PC-3 (cell line): ENCODE measurements at regions not wholly inside any gene's neighbourhood (a gene's known extent, or its start where the extent isn't known, plus 50 kb on each side); places are given as distances from the start of the nearest gene placed in this dataset.

ENCODE experiments used
- ATAC-seq: fragments of 200-7000 bp; cut with Tn5 transposase; 2 replicates; pipeline ENCODE4 v1.9.1; 2020; ENCODE audit warnings: mild to moderate bottlenecking, moderate library complexity
- BruUV-seq: library from RNA; stranded (reverse); fragments of 400-500 nt; replicated peaks from 2 replicates; lab custom pipeline; 2021; lab: Mats Ljungman, UMichigan
- CTCF ChIA-PET: fragments of 300-600 bp; sonication (Branson Sonifier 250); formaldehyde crosslinking; loops from one replicate; lab custom pipeline; 2022; ENCODE audit warnings: antibody characterized with exemption; lab: Charles Lee
- POLR2A ChIA-PET: fragments of 300-600 bp; sonication (Branson Sonifier 250); formaldehyde crosslinking; loops from one replicate; lab custom pipeline; 2022; ENCODE audit warnings: antibody characterized with exemption; ENCODE audit not compliant: unreplicated experiment; lab: Charles Lee
- DNase-seq: peaks from one replicate; pipeline ENCODE4 v3.0.0-alpha.2; 2015
- H2AFZ ChIP-seq: fragments of 300-600 bp; sonication (generic); 2 replicates; pipeline ENCODE4 v1.6.0; 2016; ENCODE audit warnings: antibody characterized with exemption, low read length
- H3F3A ChIP-seq: fragments of 300-600 bp; sonication (generic); one replicate; pipeline ENCODE4 v1.6.0; 2017; ENCODE audit warnings: antibody characterized with exemption, low read length, control low read depth, mild to moderate bottlenecking; ENCODE audit not compliant: unreplicated experiment
- H3K27ac ChIP-seq: fragments of 300-600 bp; sonication (generic); 2 replicates; pipeline ENCODE4 v1.5.1; 2016; ENCODE audit warnings: mild to moderate bottlenecking, low read length
- H3K27me3 ChIP-seq: fragments of 300-600 bp; sonication (generic); 2 replicates; pipeline ENCODE4 v1.6.1; 2016; ENCODE audit warnings: low read length, mixed read lengths
- H3K36me3 ChIP-seq: fragments of 300-600 bp; sonication (generic); 2 replicates; pipeline ENCODE4 v1.6.1; 2016; ENCODE audit warnings: low read depth, mixed run types, low read length, mixed read lengths
- H3K4me1 ChIP-seq: fragments of 300-600 bp; sonication (generic); 2 replicates; pipeline ENCODE4 v1.5.1; 2016; ENCODE audit warnings: low read length; ENCODE audit not compliant: insufficient read depth
- H3K4me2 ChIP-seq: fragments of 300-600 bp; sonication (generic); 2 replicates; pipeline ENCODE4 v1.6.0; 2016; ENCODE audit warnings: low read length
- H3K4me3 ChIP-seq: fragments of 300-600 bp; sonication (generic); 2 replicates; pipeline ENCODE4 v1.5.1; 2016; ENCODE audit warnings: mild to moderate bottlenecking, low read length, mixed read lengths
- H3K79me2 ChIP-seq: fragments of 300-600 bp; sonication (generic); 2 replicates; pipeline ENCODE4 v1.6.1; 2017; ENCODE audit warnings: low read length, mixed read lengths
- H3K9ac ChIP-seq: fragments of 300-600 bp; sonication (generic); 2 replicates; pipeline ENCODE4 v1.6.0; 2016; ENCODE audit warnings: mild to moderate bottlenecking, low read length
- H3K9me2 ChIP-seq: fragments of 300-600 bp; sonication (generic); replicated peaks from 2 replicates; pipeline ENCODE4 v1.6.1; 2016; ENCODE audit warnings: mixed run types, low read length, mixed read lengths
- H3K9me3 ChIP-seq: fragments of 300-600 bp; sonication (generic); 2 replicates; pipeline ENCODE4 v1.6.1; 2016; ENCODE audit warnings: low read length, mixed read lengths
- H4K20me1 ChIP-seq: fragments of 300-600 bp; sonication (generic); 2 replicates; pipeline ENCODE4 v1.6.1; 2016; ENCODE audit warnings: low read length, mixed read lengths
- CTCF ChIP-seq: fragments of 300-600 bp; sonication (generic); conservative IDR thresholded peaks from 2 replicates; pipeline ENCODE4 v1.5.1; 2017; ENCODE audit warnings: antibody characterized with exemption, low read depth, mild to moderate bottlenecking, low read length
- EZH2 ChIP-seq: fragments of 300-600 bp; sonication (generic); IDR thresholded peaks from one replicate; pipeline ENCODE4 v1.6.1; 2017; ENCODE audit warnings: antibody characterized with exemption, mild to moderate bottlenecking, low read length; ENCODE audit not compliant: unreplicated experiment
- EZH2phosphoT487 ChIP-seq: fragments of 300-600 bp; sonication (generic); IDR thresholded peaks from 2 replicates; pipeline ENCODE4 v1.6.1; 2018; ENCODE audit warnings: mild to moderate bottlenecking, antibody characterized with exemption, low read length, borderline replicate concordance
- intact Hi-C: fragments of 100-400 bp; cut with micrococcal nuclease; formaldehyde crosslinking; loops from 2 replicates; pipeline ENCODE4 v1.9.0; 2023

- no peaks in the 10 kb centered on the region for H3K4me1 ChIP-seq
- H3K27ac ChIP-seq, result no peak overlapping the region
- H3K4me3 ChIP-seq, result no peak overlapping the region
- no peaks in the 10 kb centered on the region for H3K9me2 ChIP-seq
- no peaks in the 10 kb centered on the region for H3K27me3 ChIP-seq
- H3F3A ChIP-seq, result no peaks in the 10 kb centered on the region
- no peak overlapping the region for H2AFZ ChIP-seq
- intact Hi-C loops, result no loop called here
- no peaks in the 10 kb centered on the region for H4K20me1 ChIP-seq
- DNase-seq (no peak), ATAC-seq (no peak)
- BruUV-seq, result no TSS peak
- H3K9me3 ChIP-seq, result no peaks in the 10 kb centered on the region
- POLR2A ChIA-PET, result no interaction called here
- no peaks in the 10 kb centered on the region for H3K36me3 ChIP-seq
- H3K79me2 ChIP-seq, result no peaks in the 10 kb centered on the region
- TF ChIP-seq EZH2phosphoT487 (no peak), CTCF (no peak), EZH2 (no peak)
- CTCF ChIA-PET, result no interaction called here
- no peak overlapping the region for H3K9ac ChIP-seq
- no peak overlapping the region for H3K4me2 ChIP-seq
Observed at GRCh38 chr13:29980339-29980738, 129.9 kb upstream of the UBL3 start.

GRCh38 chr13:29978211-29978610 lies 127.8 kb upstream of the UBL3 start:
- no peaks in the 10 kb centered on the region for H3K4me1 ChIP-seq
- H3K4me3 ChIP-seq, result no peak overlapping the region
- no peak for ATAC-seq
- H3K9me3 ChIP-seq, result no peaks in the 10 kb centered on the region
- no peaks in the 10 kb centered on the region for H3K36me3 ChIP-seq
- DNase-seq, result no peak
- no peak overlapping the region for H3K9ac ChIP-seq
- H2AFZ ChIP-seq, result no peak overlapping the region
- H3K4me2 ChIP-seq, result no peak overlapping the region
- H3K79me2 ChIP-seq, result no peaks in the 10 kb centered on the region
- H3K27me3 ChIP-seq, result no peaks in the 10 kb centered on the region
- CTCF ChIA-PET, result no interaction called here
- POLR2A ChIA-PET, result no interaction called here
- H3K27ac ChIP-seq, result no peak overlapping the region
- no peak for TF ChIP-seq EZH2
- no peak for TF ChIP-seq EZH2phosphoT487
- TF ChIP-seq CTCF, result no peak
- intact Hi-C loops, result no loop called here
- no peaks in the 10 kb centered on the region for H3K9me2 ChIP-seq
- no TSS peak for BruUV-seq
- H4K20me1 ChIP-seq, result no peaks in the 10 kb centered on the region
- H3F3A ChIP-seq, result no peaks in the 10 kb centered on the region

GRCh38 chr13:29977476-29978120 lies 127.2 kb upstream of the UBL3 start:
- POLR2A ChIA-PET, result no interaction called here
- H3K79me2 ChIP-seq, result no peaks in the 10 kb centered on the region
- H4K20me1 ChIP-seq, result no peaks in the 10 kb centered on the region
- CTCF ChIA-PET, result no interaction called here
- no peaks in the 10 kb centered on the region for H3K27me3 ChIP-seq
- intact Hi-C loops, result no loop called here
- no peak overlapping the region for H2AFZ ChIP-seq
- H3K4me2 ChIP-seq, result no peak overlapping the region
- DNase-seq, result no peak
- no peak overlapping the region for H3K9ac ChIP-seq
- H3K9me2 ChIP-seq, result no peaks in the 10 kb centered on the region
- no TSS peak for BruUV-seq
- H3K9me3 ChIP-seq, result no peaks in the 10 kb centered on the region
- H3K27ac ChIP-seq, result no peak overlapping the region
- no peak overlapping the region for H3K4me3 ChIP-seq
- no peak for ATAC-seq
- no peaks in the 10 kb centered on the region for H3F3A ChIP-seq
- no peaks in the 10 kb centered on the region for H3K4me1 ChIP-seq
- no peak for TF ChIP-seq EZH2
- TF ChIP-seq EZH2phosphoT487, result no peak
- TF ChIP-seq CTCF, result no peak
- H3K36me3 ChIP-seq, result no peaks in the 10 kb centered on the region
